ENCODE measurements at regions not wholly inside any gene's neighbourhood (a gene's known extent, or its start where the extent isn't known, plus 50 kb on each side); places are given as distances from the start of the nearest gene placed in this dataset.

DNA sequence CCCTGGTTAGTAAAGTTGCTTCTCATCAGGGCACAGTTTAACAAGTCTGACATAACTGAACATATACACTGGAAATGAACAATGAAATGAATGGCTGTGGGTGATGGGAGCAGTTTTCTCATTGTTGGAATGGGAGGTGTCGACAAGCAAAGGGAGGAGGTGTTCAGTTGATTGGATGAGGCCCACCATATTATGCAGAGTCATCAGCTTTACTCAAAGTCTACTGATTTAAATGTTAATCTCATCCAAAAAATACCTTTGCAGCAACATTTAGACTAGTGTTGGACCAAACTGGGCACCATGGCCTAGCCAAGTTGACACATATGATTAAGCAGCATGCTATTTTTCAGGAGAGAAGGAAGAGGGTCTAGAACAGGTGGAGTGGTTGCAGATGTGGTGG, 201.7 kb downstream of the RAMP3 start:
- no peak for DNase-seq

DNA sequence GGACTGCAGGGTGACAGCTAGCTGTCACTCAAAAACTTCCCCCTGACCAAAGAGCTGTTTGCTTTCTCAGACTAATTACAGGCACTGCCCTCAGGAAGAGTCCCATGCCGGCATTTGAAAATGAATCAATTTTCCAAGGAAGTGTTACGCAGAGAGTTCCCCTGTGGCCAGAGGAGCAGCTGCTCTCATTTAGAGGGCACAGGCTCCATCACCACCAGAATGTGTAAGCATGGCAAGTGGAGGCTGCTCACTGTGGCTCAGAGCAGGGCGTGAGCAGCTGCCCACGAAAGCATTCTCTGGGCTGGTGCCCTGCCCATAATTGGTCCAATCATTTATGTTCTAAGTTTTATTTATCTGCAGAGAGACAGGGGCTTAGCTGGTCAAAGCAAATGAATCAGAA, 202.2 kb downstream of the RAMP3 start:
- DNase-seq, result no peak

DNA sequence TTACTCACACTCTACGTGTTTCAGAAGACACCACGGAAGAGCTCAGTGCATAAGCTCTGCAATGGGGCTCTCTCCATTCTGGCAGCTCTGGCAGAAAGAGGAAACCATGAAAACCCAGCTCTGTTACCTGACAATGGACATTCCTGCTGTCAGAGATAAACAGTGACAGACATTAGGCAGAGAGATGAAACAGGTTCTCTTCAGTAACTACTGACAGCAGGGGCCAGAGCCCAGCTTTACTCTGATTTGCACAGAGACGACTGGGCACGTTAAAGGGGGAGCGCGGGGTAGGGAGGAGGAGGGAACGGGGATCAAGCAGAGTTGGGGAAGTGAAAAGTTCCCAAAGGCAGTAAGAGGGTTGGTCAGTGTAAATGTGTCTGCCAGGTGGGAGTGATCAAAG, 206.1 kb downstream of the RAMP3 start:
- DNase-seq, result no peak

DNA sequence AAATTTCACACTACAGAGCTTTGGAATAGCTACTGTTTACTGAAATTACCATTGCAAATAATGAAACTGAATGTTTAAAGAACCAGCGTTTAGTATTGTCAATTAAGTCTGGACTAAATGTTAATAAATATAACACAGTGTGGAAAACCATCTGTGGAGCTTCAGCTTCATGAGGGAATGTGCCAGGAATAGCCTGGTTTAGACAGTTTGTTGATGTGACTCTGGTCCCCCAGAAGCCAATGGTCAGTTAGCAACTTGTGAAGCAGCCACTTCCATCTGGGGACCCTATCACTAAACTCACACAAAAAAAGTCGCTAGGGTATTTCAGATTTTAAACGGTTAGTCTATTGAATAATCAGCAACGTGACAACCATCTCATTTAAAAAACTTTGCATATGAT, 207.8 kb downstream of the RAMP3 start:
- no peak for DNase-seq

DNA sequence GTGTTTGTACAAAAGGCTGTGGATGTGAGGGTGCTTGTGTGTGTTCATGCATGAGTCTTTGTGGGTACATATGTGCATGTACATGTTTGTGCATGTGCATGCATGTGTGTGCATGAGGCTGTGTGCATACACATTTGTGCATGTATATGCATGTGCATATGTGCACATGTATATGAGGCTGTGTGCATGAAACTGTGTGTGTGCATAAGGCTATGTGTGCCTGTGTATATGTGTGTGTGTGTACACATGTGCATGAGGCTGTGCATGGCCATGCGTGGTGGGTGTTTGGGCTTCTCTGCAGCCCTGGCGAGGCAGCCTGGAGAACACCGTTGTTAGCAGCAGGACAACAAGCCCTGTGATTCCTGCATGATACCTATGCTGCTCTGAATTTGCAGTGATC, 207.7 kb upstream of the ADCY1 start:
- DNase-seq, result no peak

DNA sequence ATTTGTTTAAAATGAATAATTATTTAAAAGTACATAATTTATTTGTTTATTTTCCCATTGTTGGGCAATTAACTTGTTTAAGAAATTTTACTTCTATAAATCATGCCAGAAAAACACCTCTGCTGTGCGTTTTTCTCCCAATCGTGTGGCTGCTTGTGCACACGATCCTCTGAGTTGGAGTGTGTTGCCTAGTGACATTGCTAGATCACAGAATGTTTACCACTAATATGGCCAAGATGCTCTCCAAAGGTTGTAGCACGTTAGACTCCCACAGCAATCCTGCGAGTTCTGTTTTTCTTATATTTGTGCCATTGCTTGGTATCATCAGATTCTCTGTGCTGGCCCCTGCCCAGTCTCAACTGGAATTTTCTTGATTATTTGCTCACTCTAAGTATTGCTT, 207.1 kb upstream of the ADCY1 start:
- no peak for DNase-seq

DNA sequence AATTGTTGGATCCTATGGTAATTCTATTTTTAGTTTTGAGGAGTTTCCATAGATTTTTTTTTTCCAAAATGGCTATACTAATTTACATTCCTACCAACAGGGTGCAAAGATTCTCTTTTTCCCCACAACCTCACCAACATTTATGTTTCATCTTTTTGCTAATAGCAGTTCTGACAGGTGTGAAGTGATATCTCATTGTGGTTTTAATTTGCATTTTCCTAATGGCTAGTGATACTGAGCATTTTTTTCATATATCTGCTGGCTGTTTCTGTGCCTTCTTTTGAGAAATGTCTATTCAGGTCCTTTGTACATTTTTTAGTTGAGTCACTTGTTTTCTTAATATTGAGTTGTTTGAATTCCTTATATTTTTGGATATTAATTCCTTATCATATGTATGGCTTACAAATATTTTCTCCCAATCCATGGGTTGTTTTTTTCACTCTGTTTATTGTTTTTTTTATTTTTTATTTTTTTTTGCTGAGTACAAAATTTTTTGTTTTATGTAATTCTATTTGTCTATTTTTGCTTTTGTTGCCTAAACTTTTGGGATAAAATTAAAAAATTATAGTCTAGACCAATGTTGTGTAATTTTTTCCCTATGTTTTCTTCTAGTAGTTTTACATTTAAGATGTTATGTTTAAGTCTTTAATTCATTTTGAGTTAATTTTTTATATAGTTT, 205.9 kb upstream of the ADCY1 start:
- no peak for DNase-seq

DNA sequence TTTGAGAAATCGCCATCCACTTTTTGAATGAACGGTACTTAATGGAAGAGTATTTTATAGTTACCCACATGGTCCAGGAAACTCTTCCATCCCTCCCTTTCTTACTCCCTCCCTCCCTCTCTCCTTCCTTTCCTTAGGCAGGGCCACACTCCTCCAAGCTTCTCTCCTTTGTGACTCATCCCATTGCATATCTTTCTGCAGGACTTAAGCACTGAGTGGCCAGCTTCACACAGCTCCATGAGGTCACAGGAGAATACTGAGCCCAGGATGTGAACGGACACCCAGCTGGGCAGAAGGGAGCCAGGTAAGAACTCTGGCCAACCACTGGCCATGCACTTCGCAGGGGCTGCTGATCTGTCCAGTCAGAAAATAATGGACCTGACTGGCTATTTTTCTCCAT, 189.7 kb upstream of the ADCY1 start:
- no peak for DNase-seq

DNA sequence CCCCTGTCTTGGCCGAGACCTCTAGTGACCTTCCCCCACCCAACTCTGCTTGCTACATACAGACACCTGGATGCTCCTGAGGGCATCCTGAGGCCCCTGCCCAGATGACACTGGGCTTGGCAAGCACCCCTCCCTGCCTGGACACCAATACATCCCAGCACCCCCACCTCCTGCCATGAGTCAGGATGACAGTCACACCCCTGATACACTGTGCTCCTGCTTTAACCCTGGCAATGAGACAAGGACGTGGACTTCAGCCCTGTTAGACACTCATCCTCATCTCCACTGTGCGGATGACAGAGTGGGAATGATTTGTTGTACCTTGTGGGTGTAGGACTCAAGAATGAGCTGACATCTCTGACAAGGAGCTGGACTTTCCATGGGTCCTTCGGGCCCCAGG, 186.3 kb upstream of the ADCY1 start:
- DNase-seq, result no peak

DNA sequence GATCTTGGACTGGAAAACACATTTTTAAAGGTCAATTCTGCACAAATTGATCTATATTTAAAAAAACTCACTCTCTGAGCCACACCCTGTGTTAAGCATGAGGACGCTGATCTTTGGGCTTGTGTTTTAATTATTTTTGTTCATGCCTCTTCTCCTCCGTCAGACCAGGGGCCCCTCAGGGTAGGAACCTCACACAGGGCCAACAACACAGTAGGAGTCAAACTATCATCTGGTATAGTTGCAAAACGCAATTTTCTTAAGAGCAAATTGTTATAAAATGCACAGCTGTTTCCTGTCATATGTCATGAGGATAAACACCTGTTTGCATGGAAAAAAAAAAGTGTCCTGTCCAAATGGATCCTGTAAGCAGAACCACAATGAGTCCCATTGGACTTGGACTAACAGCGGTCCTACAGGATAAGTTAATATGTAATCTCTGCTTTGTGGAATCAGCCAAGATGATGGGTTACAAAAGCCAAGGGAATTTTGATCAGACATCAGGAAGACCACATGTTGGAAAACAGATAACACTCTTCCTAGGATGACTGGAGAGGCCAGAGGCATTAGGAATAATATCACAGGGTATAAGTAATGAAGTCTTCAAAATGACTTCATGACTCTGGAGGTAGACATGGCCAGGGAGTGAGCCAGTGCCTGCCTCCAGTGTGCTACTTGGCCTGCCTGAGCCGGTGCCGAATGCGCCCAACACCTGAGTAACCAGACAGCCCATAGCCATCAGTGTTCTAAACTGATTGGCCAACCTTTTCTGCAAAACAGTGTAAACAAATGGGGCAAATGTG, 184.9 kb upstream of the ADCY1 start:
- no peak for DNase-seq

DNA sequence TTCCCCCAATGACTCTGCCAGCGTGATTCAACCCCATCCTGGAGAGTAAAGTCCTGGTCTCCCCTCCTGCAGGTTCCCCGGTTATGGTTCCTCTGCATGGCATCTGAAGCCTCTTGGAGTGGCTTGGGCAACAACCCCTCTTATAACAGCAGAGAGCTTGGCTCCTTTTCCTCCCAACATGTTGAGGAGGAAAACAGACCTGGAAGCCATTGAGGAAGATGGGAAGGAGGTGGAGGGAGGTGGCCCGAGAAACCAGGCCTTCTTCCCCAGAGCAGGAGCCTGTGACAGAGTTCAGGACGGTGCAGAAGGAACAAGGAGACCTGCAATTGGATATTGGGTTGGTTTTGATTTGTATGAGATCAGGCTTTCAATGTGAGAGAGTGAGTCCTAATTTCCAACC, 184.0 kb upstream of the ADCY1 start:
- no peak for DNase-seq

DNA sequence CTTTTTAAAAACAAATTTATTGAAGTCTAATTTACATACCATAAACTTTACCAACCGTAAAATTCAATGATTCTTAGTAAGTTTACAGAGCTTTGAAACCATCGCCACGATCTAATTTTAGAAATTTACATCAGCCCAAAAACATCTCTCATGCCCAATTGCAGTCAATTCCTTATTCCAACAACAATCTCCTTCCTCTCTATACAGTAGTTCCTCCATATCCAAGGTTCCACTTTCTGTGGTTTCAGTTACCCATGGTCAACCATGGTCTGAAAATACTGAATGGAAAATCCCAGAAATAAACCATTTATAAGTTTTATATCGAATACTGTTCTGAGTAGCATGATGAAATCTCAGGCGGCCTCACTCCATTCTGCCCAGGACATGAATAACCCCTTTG, 183.4 kb upstream of the ADCY1 start:
- no peak for DNase-seq

DNA sequence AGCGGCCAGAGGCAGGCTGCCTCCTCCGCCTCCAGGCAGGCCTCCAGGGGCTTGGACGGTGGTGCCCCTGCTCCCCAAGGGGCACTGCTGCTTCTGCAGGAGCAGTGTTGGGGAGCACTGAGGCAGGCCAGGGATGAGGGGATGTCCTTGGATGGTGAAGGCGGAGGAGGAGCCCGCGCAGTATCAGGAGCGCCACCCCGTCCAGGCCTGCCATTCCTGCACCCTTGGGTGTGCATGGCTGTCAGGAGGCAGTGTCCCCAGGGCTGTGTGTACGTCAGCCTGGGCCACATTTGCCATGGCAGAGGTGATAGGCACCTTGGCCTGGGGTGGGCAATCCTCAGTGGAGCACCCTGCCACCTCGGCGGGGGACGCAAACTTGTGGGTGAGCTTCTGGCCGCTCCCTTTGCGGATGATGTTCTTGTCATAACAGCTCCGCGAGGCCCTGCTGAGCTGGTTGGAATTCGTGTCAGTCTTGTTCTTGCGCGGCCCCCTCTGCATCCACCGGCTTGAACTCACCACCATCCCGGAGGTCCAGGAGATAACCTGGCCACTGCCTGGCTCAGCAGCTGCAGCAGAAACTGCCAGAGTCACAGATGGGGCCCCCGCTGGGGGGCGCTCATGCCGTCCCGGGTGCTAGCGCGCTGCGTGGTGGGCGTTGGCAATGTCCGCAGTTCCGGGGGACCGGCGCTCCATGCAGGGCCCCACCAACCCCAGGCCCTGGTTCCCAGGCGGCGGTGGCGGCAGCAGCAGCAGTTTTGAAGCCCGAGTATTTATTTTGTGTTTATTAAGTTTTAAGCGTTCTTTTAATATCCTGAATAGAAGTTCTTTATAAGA, 182.3 kb upstream of the ADCY1 start:
- no peak for DNase-seq

DNA sequence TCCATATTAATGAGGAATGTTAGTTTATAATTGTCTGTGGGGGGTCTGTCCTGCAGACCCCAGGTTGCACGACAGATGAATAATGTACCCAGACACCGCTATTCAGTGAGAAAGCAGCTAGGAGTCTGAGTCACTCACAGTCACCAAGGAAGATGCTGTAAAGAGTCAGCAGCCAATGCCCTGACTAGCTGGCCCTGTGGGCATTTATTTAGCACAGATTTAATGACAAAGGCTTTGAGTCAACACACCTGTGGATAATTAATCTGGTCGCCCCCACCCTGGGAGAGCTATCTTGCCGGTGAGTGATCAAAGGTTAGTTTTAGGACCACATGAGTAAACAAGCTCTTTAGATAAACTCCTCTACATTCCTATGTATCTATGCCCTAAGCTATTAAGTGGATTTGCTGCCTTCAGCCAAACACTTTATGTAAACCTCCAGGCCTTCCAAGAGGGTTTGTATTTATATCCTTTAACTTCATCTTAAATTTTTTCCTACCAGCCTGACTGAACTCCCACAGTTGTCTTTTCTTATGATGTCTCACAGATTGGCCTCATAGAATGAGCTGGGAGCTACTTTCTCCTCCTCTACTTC, 180.0 kb upstream of the ADCY1 start:
- no peak for DNase-seq

DNA sequence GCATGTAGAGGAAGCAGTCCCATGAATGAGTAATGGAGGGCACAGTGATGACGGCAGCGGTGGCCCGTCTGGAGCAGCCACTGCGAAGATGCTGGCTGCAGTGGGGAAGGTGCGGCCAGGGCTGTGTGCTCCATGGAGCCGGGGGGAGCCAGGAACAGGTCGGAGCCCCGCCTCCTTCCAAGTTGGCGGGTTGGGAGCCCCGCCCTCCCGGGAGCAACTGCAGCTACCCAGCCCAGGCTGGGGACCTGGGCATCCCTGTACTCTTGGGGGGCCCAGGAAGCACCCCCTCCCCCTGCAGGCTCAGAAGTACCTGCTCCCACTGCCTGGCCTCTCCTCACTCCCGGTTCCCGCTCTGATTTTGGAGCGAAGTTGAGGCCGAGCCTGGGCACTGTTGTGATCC, 175.1 kb upstream of the ADCY1 start:
- no peak for DNase-seq

DNA sequence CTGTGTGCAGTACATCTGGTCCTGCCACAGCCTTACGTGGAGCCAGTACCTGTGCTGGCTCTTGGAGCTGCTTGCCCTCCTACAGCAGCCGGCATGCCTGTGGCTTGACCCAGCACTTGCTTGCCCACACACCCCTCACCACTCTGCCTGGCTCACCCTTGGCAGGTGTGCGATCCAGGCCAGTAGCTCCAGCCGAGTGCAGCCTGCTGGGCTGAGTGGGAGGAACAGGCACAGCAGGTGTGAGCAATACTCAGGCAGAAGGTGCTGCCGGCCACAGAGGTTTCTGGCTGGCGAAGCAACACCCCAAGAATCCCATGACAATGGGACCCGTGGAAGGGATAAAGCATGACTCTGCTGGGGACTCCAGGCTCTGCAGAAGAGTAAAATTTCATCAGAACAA, 173.5 kb upstream of the ADCY1 start:
- DNase-seq, result no peak

DNA sequence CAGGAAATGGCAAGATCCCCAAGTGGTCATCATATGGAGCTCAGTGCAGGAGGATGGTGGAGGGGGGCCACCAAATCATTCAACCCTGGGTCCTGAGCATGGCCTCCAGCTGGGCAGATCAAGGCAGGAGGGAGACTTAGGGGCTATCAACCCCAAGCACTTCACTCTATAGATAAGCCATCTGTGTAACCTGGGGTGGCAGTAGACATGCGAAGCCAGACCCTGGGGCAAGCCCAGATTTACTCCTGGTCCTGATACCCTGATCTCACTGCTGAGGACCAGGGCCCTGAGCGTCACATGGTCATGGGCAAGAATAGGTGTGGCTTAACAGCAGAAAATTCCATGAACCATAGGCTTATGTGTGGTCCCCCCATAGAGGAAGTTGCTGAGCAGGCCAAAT, 173.0 kb upstream of the ADCY1 start:
- no peak for DNase-seq

DNA sequence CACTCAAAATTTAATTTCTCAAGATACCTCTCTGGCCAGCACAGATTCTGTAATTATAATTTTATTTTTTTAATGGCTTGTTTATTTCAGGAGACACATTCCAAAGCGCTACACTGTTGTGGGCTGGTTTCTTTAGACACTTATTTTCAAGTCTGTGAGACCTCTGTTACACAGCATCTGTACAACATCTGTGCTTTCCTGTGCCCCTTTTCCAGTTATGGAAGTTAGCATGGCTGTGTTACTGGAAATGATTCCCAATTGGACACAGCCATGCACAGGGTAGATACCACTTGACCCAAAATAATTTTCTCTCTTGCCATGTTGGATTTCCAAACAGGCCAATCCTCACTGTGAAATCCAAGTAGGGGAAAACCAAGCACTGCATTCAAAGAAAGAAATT, 172.3 kb upstream of the ADCY1 start:
- no peak for DNase-seq

DNA sequence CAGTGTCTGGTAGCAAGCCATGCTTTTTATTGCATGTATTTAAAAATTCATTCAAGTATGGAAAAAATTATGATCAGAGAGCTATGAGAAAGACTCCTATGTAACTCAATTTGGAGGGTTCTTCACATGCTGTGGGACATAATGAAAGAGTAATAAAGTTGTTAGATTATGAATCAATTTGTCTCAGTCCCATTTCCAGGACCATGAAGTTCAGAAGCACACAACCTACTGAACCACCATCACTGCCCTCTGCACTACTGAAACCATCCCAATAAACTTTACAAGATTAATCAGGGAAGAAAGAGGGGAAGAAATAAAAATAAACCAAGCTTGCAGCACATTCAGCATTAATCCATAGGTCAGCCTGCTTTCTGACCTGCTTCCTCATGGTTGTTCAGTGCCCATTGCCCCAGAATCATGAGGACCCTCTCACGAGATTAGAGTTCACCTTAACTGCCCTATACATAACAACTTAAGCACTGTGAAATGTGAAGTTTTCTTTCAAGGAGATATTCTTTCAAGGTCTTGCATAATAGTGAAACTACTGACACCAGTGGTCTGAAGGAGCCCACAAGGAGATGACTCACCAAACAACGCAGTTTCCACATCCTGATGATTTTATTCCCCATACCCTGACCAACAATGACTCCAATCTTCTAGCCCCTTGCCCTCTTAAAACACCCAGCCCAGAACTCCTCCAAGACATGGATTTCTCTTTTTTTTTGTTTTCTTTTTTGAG, 171.5 kb upstream of the ADCY1 start:
- no peak for DNase-seq

DNA sequence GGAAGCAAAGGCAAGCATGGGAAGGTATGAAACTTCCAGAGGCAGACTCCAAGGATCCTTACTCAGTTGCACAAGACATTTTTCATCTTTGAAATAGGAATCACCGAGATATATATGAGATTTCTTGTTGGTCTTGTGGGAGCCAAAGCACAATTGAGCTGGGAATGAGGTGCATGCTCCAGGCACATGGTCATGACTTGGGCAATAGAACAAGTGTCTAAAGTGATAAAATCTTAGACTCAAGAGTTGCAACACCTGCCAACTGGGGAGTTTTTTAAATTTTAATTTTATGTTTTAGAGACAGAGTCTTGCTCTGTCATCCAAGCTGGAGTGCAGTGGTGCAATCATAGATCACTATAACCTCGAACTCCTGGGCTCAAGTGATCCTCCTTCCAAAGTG, 169.5 kb upstream of the ADCY1 start:
- DNase-seq, result no peak

DNA sequence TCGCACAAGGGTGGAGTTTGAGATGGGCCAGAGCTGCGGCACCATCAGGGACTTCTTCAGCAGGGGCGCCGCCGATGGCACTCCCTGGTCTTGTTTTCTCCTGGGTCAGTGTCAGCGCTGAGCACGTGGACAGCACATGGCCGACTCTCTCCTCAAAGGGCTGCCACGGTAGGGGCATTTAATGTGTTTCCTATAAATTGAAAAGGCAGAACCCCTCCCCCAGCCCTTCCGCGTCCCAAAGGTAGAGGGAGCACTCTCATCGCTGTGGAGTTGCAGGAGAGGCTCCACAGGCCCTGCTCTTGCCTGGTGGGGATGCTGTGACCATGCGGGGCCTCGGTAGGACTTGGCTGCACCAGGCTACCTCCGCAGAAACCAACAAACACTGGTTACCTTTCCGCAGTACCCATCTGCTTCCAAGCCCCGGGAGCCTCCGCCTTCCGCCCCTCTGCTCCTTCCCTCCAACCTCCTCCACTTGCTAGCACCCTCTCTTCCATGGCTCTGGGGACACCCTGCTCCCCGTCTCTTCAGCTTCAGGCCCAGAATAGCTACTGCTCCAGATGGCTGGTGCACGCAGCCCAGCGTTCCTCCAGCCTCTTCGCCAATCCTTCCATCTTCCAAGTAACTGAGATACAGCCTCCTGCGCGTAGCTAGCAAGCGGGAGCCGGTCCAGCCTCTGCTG, 166.3 kb upstream of the ADCY1 start:
- no peak for DNase-seq

DNA sequence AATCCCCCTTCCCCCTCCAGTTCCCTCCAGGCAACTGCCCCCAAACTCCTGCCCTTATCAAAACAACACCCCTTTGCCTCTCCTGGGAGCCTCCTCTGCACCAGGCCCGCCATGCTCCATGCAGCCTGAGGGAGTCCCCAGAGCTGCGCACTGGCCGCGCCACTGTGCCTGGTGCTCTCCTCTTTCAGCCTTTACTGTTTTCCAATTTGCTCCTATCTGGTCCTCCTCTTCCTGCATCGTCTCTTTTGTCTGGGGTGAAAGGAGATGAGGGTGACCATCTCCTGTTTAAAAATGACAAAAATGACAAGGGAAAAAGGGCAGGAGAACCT, 165.8 kb upstream of the ADCY1 start:
- no peak for DNase-seq
